CD4-positive, alpha-beta T cell (primary cell): ENCODE measurements at regions not wholly inside any gene's neighbourhood (a gene's known extent, or its start where the extent isn't known, plus 50 kb on each side); places are given as distances from the start of the nearest gene placed in this dataset.
"Not testable (repeated sequence)": the region's sequence is repeated elsewhere in the genome, so short reads cannot be mapped to it uniquely, and the experiment has no call there.

Experiments used
- ATAC-seq: fragments of 200-7000 bp; cut with Tn5 transposase; one replicate; pipeline ENCODE4 v1.10.0; 2022; ENCODE audit warnings: mild to moderate bottlenecking; ENCODE audit not compliant: poor library complexity
- CTCF ChIA-PET: fragments of 350-600 bp; sonication (Branson Sonifier 250); formaldehyde crosslinking; loops from one replicate; lab custom pipeline; 2021; ENCODE audit warnings: antibody characterized with exemption, inconsistent platforms; lab: Charles Lee
- POLR2A ChIA-PET: fragments of 350-600 bp; sonication (Branson Sonifier 250); formaldehyde crosslinking; loops from one replicate; lab custom pipeline; 2021; ENCODE audit warnings: antibody characterized with exemption, inconsistent platforms; lab: Charles Lee
- DNase-seq, 14 experiments: peaks; one replicate each; pipeline ENCODE4 v3.0.0-alpha.2; 2013 to 2020; ENCODE audit warnings: mixed read lengths in 2 of 14
- H3K27ac ChIP-seq, 2 donors: one replicate each; pipeline versions ENCODE4 v1.5.1 to v1.7.0; 2013; ENCODE audit warnings: low read length in 2 of 2, low read depth in 1 of 2, mild to moderate bottlenecking in 1 of 2
- H3K27me3 ChIP-seq, 2 experiments: 1 replicate in 1 of 2; 2 replicates in 1 of 2; pipeline versions ENCODE4 v1.6.1 to v1.7.0; 2013; ENCODE audit warnings: low read length in 2 of 2, control low read depth in 1 of 2, mild to moderate bottlenecking in 1 of 2, moderate library complexity in 1 of 2; ENCODE audit not compliant: insufficient read depth in 2 of 2, control insufficient read depth in 1 of 2
- H3K36me3 ChIP-seq: one replicate; pipeline ENCODE4 v1.6.1; 2013; ENCODE audit warnings: low read length, control low read depth; ENCODE audit not compliant: insufficient read depth
- H3K4me1 ChIP-seq: one replicate; pipeline ENCODE4 v1.6.1; 2013; ENCODE audit warnings: low read length, control low read depth; ENCODE audit not compliant: insufficient read depth
- H3K4me3 ChIP-seq: one replicate; pipeline ENCODE4 v1.5.1; 2013; ENCODE audit warnings: mild to moderate bottlenecking, low read length, moderate library complexity
- H3K9me3 ChIP-seq, 2 experiments: 1 replicate in 1 of 2; 2 replicates in 1 of 2; pipeline versions ENCODE4 v1.6.1 to v1.7.0; 2013; ENCODE audit warnings: low read length in 2 of 2, mild to moderate bottlenecking in 2 of 2, control low read depth in 1 of 2, moderate library complexity in 1 of 2; ENCODE audit not compliant: control insufficient read depth in 1 of 2, insufficient read depth in 1 of 2
- H3K27ac Mint-ChIP-seq: one replicate; pipeline ENCODE4 v1.8.0; 2020; ENCODE audit warnings: mixed read lengths
- H3K27me3 Mint-ChIP-seq: one replicate; pipeline ENCODE4 v1.8.0; 2021; ENCODE audit warnings: mixed read lengths
- H3K36me3 Mint-ChIP-seq: one replicate; pipeline ENCODE4 v1.8.0; 2021; ENCODE audit warnings: low read depth, mixed read lengths
- H3K4me1 Mint-ChIP-seq: one replicate; pipeline ENCODE4 v1.8.0; 2021; ENCODE audit warnings: low read depth, mixed read lengths
- H3K4me3 Mint-ChIP-seq: one replicate; pipeline ENCODE4 v1.8.0; 2020; ENCODE audit warnings: mild to moderate bottlenecking, mixed read lengths
- H3K9me3 Mint-ChIP-seq: one replicate; pipeline ENCODE4 v1.8.0; 2020; ENCODE audit warnings: mixed read lengths
- CTCF ChIP-seq: fragments of 200-600 bp; IDR thresholded peaks from one replicate; pipeline ENCODE4 v1.8.0; 2022; ENCODE audit warnings: antibody characterized with exemption, mild to moderate bottlenecking
- intact Hi-C, 2 experiments: fragments of 100-400 bp; cut with DNase I in 1 of 2; cut with micrococcal nuclease in 1 of 2; formaldehyde crosslinking; loops; one replicate each; pipeline versions ENCODE4 v1.15.1 to v1.9.0; 2023 to 2025; cut with DNase I, micrococcal nuclease

DNA sequence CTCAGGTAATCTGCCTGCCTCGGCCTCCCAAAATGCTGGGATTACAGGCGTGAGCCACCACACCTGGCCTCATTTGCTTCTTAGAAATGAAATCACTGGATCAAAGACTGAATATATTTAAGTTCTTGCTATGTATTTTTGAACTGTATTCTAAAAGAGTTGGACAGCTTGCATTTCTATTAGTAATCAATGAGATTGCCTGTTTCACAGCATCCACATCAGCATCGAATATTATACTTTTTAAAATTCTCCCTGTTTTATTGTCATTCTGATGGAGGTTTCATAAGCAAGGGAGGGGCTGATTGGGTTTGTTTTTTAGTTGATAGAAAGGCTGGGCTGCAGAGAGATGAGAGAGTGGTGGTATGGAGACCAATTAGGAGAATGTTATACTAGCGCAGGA lies 68.7 kb upstream of the CREB3L1 start:
- Histone ChIP-seq H3K9me3 (no peaks in the 10 kb centered on the region), H3K27me3 (no peaks in the 10 kb centered on the region), H3K36me3 (no peaks in the 10 kb centered on the region), H3K4me3 (no peak overlapping the region), H3K4me1 (no peaks in the 10 kb centered on the region), H3K27ac (no peak overlapping the region)
- Mint-ChIP-seq H3K27ac (no peak overlapping the region), H3K9me3 (no peaks in the 10 kb centered on the region), H3K4me1 (peaks cover 11% of the 10 kb centered on the region), H3K4me3 (no peak overlapping the region), H3K36me3 (no peaks in the 10 kb centered on the region), H3K27me3 (peaks cover 30% of the 10 kb centered on the region)
- ATAC-seq (no peak), DNase-seq (no peak)
- ChIA-PET POLR2A (no interaction called here), CTCF (no interaction called here)
- intact Hi-C loops: no loop called here
- TF ChIP-seq CTCF: no peak

DNA sequence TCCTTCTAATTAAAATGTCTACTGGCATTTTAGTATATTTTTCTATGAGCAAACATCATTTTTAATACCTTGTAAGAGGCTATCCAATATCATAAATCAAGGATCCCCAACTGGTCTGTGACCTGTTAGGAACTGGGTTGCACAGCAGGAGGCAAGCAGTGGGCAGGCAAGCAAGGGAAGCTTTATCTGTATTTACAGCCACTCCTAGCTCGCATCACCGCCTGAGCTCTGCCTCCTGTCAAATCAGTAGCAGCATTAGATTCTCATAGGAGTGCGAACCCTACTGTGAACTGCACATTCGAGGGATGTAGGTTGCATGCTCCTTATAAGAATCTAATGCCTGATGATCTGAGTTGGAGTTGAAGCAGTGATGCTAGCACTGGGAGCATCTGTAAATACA lies 70.2 kb upstream of the CREB3L1 start:
- H3K36me3 ChIP-seq: no peaks in the 10 kb centered on the region
- Mint-ChIP-seq H3K9me3 (no peaks in the 10 kb centered on the region), H3K36me3 (no peaks in the 10 kb centered on the region), H3K4me3 (no peak overlapping the region), H3K27me3 (peaks cover 35% of the 10 kb centered on the region), H3K4me1 (peaks cover 11% of the 10 kb centered on the region), H3K27ac (no peak overlapping the region)
- intact Hi-C loops: no loop called here
- no peak overlapping the region for H3K4me3 ChIP-seq
- H3K4me1 ChIP-seq: no peaks in the 10 kb centered on the region
- CTCF ChIA-PET: no interaction called here
- no peak overlapping the region for H3K27ac ChIP-seq
- no peak for DNase-seq
- TF ChIP-seq CTCF: no peak
- peaks cover 0 to 2% of the 10 kb centered on the region in 2 experiments for H3K27me3 ChIP-seq
- ATAC-seq: no peak
- no peaks in the 10 kb centered on the region for H3K9me3 ChIP-seq
- POLR2A ChIA-PET: no interaction called here

DNA sequence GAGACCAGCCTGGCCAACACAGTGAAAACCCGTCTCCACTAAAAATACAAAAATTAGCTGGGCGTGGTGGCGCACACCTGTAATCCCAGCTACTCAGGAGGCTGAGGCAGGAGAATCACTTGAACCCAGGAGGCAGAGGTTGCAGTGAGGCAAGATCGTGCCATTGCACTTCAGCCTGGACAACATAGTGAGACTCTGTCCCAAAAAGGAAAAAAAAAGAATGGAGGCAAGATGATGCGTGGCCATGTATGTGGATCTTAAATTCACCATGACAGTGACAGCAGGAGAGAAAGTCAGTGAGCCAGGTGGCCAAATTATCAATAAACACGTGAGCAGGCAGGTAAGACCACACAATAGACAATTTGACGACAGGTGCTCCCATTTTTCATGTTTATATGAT lies 73.0 kb upstream of the CREB3L1 start:
- H3K9me3 ChIP-seq, H3K27ac ChIP-seq, POLR2A ChIA-PET, ATAC-seq, H3K4me3 ChIP-seq, intact Hi-C loops, H3K27me3 ChIP-seq, DNase-seq, H3K9me3 Mint-ChIP-seq, H3K4me1 ChIP-seq, H3K27ac Mint-ChIP-seq, CTCF ChIA-PET, H3K36me3 Mint-ChIP-seq, H3K36me3 ChIP-seq, H3K4me3 Mint-ChIP-seq, H3K4me1 Mint-ChIP-seq: not testable (repeated sequence)
- peaks cover 41% of the 10 kb centered on the region for H3K27me3 Mint-ChIP-seq

DNA sequence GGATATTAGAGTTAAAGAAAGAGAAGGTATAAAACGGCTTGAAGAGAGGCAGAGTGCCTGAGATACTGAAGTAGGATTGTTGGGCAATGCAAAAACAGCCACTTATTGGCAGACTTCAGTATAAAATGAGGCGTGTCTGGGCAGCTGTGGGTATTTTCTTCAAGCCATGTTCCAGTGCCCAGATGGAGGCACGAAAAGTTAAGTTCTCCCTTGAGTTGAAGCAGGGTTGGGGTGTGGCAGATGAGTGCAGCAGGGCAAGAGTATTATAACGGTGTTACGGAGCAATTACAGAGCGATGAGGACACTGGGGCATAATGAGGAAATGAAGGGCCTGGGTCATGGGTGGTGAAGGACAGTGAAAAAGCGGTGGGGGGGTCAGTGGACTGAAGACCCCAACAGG lies 73.7 kb upstream of the CREB3L1 start:
- H3K27me3 ChIP-seq: peaks cover 0 to 7% of the 10 kb centered on the region in 2 experiments
- H3K4me3 Mint-ChIP-seq: no peak overlapping the region
- no peak overlapping the region for H3K27ac ChIP-seq
- H3K9me3 Mint-ChIP-seq: no peaks in the 10 kb centered on the region
- CTCF ChIA-PET: no interaction called here
- peaks cover 41% of the 10 kb centered on the region for H3K27me3 Mint-ChIP-seq
- no peak for TF ChIP-seq CTCF
- no peaks in the 10 kb centered on the region for H3K4me1 Mint-ChIP-seq
- no peak overlapping the region for H3K27ac Mint-ChIP-seq
- no peaks in the 10 kb centered on the region for H3K9me3 ChIP-seq
- POLR2A ChIA-PET: no interaction called here
- intact Hi-C loops: no loop called here
- no peaks in the 10 kb centered on the region for H3K36me3 Mint-ChIP-seq
- H3K36me3 ChIP-seq: no peaks in the 10 kb centered on the region
- no peak overlapping the region for H3K4me3 ChIP-seq
- no peaks in the 10 kb centered on the region for H3K4me1 ChIP-seq
- ATAC-seq: no peak
- no peak for DNase-seq
